GM19351 (cell line): ENCODE measurements at regions not wholly inside any gene's neighbourhood (a gene's known extent, or its start where the extent isn't known, plus 50 kb on each side); places are given as distances from the start of the nearest gene placed in this dataset.
"Not testable (repeated sequence)": the region's sequence is repeated elsewhere in the genome, so short reads cannot be mapped to it uniquely, and the experiment has no call there.

Source experiments
- ATAC-seq: cut with Tn5 transposase; IDR thresholded peaks from one replicate; pipeline ENCODE4 v1.9.1; 2021; ENCODE audit warnings: mild to moderate bottlenecking, moderate library complexity; ENCODE audit not compliant: unreplicated experiment

- ATAC-seq: no peak
Observed at GRCh38 chr4:189547559-189547958, 393.1 kb upstream of the FRG1 start.

GRCh38 chr4:189548484-189549125, 392.1 kb upstream of the FRG1 start:
- ATAC-seq: no peak

- not testable (repeated sequence) for ATAC-seq
Observed at GRCh38 chr4:189551931-189552670, 388.6 kb upstream of the FRG1 start.

- ATAC-seq: not testable (repeated sequence)
Observed at GRCh38 chr4:189560605-189561004, 380.1 kb upstream of the FRG1 start.

- not testable (repeated sequence) for ATAC-seq
Observed at GRCh38 chr4:189563751-189564150, 376.9 kb upstream of the FRG1 start.

GRCh38 chr4:189566271-189566670, 374.4 kb upstream of the FRG1 start:
- not testable (repeated sequence) for ATAC-seq

GRCh38 chr4:189566900-189567299, 373.8 kb upstream of the FRG1 start:
- ATAC-seq: not testable (repeated sequence)

- not testable (repeated sequence) for ATAC-seq
Observed at GRCh38 chr4:189579645-189580044, 361.0 kb upstream of the FRG1 start.

GRCh38 chr4:189586908-189587632, 353.6 kb upstream of the FRG1 start:
- ATAC-seq: not testable (repeated sequence)

- not testable (repeated sequence) for ATAC-seq
Observed at GRCh38 chr4:189589201-189589600, 351.5 kb upstream of the FRG1 start.

GRCh38 chr4:189592890-189593289, 347.8 kb upstream of the FRG1 start:
- ATAC-seq: no peak

- no peak for ATAC-seq
Observed at GRCh38 chr4:189597341-189597740, 343.3 kb upstream of the FRG1 start.

GRCh38 chr4:189600264-189600663, 340.4 kb upstream of the FRG1 start:
- ATAC-seq: no peak

GRCh38 chr4:189600718-189601435, 339.8 kb upstream of the FRG1 start:
- no peak for ATAC-seq

GRCh38 chr4:189602827-189603226, 337.8 kb upstream of the FRG1 start:
- not testable (repeated sequence) for ATAC-seq

- not testable (repeated sequence) for ATAC-seq
Observed at GRCh38 chr4:189610571-189610970, 330.1 kb upstream of the FRG1 start.

- no peak for ATAC-seq
Observed at GRCh38 chr4:189613207-189613606, 327.5 kb upstream of the FRG1 start.

- ATAC-seq: no peak
Observed at GRCh38 chr4:189615217-189615663, 325.4 kb upstream of the FRG1 start.

GRCh38 chr4:189617741-189618140, 322.9 kb upstream of the FRG1 start:
- ATAC-seq: not testable (repeated sequence)

GRCh38 chr4:189619441-189620250, 321.0 kb upstream of the FRG1 start:
- ATAC-seq: peak; percentile 47
